ENCODE measurements at regions not wholly inside any gene's neighbourhood (a gene's known extent, or its start where the extent isn't known, plus 50 kb on each side); places are given as distances from the start of the nearest gene placed in this dataset.
"Not testable (repeated sequence)": the region's sequence is repeated elsewhere in the genome, so short reads cannot be mapped to it uniquely, and the experiment has no call there.

- TF ChIP-seq CTCF (IDR thresholded peaks at IDR 0.05; ENCODE audit: insufficient read depth, low read depth, low read length, missing control alignments): no peak
- DNase-seq (ENCODE audit: low read depth): no peak
Measured at GRCh38 chr4:79597266-79597665, 189.2 kb upstream of the GK2 start.

GRCh38 chr4:79592218-79592617 lies 184.2 kb upstream of the GK2 start:
- DNase-seq (ENCODE audit: low read depth); H3K4me3 ChIP-seq (ENCODE audit: low read depth, low read length): not testable (repeated sequence)

More at GRCh38 chr4:79597266-79597665, 189.2 kb upstream of the GK2 start:
- no peak overlapping the region for H3K4me3 ChIP-seq (ENCODE audit: low read depth, low read length)

GRCh38 chr4:79588679-79589078 lies 180.7 kb upstream of the GK2 start:
- H3K4me3 ChIP-seq (ENCODE audit: low read depth, low read length): no peak overlapping the region
- DNase-seq (ENCODE audit: low read depth): no peak
- TF ChIP-seq CTCF (IDR thresholded peaks at IDR 0.05; ENCODE audit: insufficient read depth, low read depth, low read length, missing control alignments): no peak

- DNase-seq (ENCODE audit: low read depth); H3K4me3 ChIP-seq (ENCODE audit: low read depth, low read length): not testable (repeated sequence)
Measured at GRCh38 chr4:79587207-79587606, 179.2 kb upstream of the GK2 start.

GRCh38 chr4:79585834-79586233 lies 177.8 kb upstream of the GK2 start:
- no peak for DNase-seq (ENCODE audit: low read depth)
- no peak for TF ChIP-seq CTCF (IDR thresholded peaks at IDR 0.05; ENCODE audit: insufficient read depth, low read depth, low read length, missing control alignments)
- no peak overlapping the region for H3K4me3 ChIP-seq (ENCODE audit: low read depth, low read length)

- H3K4me3 ChIP-seq (ENCODE audit: low read depth, low read length): no peak overlapping the region
- DNase-seq (ENCODE audit: low read depth): no peak
- TF ChIP-seq CTCF (IDR thresholded peaks at IDR 0.05; ENCODE audit: insufficient read depth, low read depth, low read length, missing control alignments): no peak
Measured at GRCh38 chr4:79585330-79585729, 177.3 kb upstream of the GK2 start.

- no peak overlapping the region for H3K4me3 ChIP-seq (ENCODE audit: low read depth, low read length)
- TF ChIP-seq CTCF (IDR thresholded peaks at IDR 0.05; ENCODE audit: insufficient read depth, low read depth, low read length, missing control alignments): no peak
- no peak for DNase-seq (ENCODE audit: low read depth)
Measured at GRCh38 chr4:79584902-79585301, 176.9 kb upstream of the GK2 start.

- no peak overlapping the region for H3K4me3 ChIP-seq (ENCODE audit: low read depth, low read length)
- no peak for DNase-seq (ENCODE audit: low read depth)
- TF ChIP-seq CTCF (IDR thresholded peaks at IDR 0.05; ENCODE audit: insufficient read depth, low read depth, low read length, missing control alignments): no peak
Measured at GRCh38 chr4:79584352-79584751, 176.3 kb upstream of the GK2 start.
